BE2C (cell line): ENCODE measurements at regions not wholly inside any gene's neighbourhood (a gene's known extent, or its start where the extent isn't known, plus 50 kb on each side); places are given as distances from the start of the nearest gene placed in this dataset.
A peak's percentile ranks its signal among the peaks of the same experiment; 100 is the strongest.

Experiments used
- DNase-seq: peaks from one replicate; pipeline ENCODE4 v3.0.0-alpha.2; 2020
- H3K27me3 ChIP-seq: fragments of 250-450 bp; sonication (Bioruptor Pico); 2 replicates; pipeline ENCODE4 v1.5.1; 2020; ENCODE audit warnings: mild to moderate bottlenecking
- H3K36me3 ChIP-seq: fragments of 250-450 bp; sonication (Bioruptor Pico); 2 replicates; pipeline ENCODE4 v1.5.1; 2020; ENCODE audit warnings: mild to moderate bottlenecking
- H3K4me1 ChIP-seq: fragments of 250-450 bp; sonication (Bioruptor Pico); 2 replicates; pipeline ENCODE4 v1.5.1; 2020
- H3K4me3 ChIP-seq: 2 replicates; pipeline ENCODE4 v1.5.1; 2011; ENCODE audit warnings: low read depth, low read length
- H3K9me3 ChIP-seq: fragments of 250-450 bp; sonication (Bioruptor Pico); 2 replicates; pipeline ENCODE4 v1.5.1; 2020
- CTCF ChIP-seq: IDR thresholded peaks from 2 replicates; pipeline ENCODE4 v1.5.1; 2012; ENCODE audit warnings: mild to moderate bottlenecking, low read depth, low read length

- H3K4me3 ChIP-seq: no peak overlapping the region
- H3K27me3 ChIP-seq: no peaks in the 10 kb centered on the region
- no peaks in the 10 kb centered on the region for H3K36me3 ChIP-seq
- no peak for TF ChIP-seq CTCF
- no peak for DNase-seq
- H3K9me3 ChIP-seq: no peaks in the 10 kb centered on the region
- H3K4me1 ChIP-seq: no peaks in the 10 kb centered on the region
Measured at GRCh38 chr5:24353611-24354010, 291.2 kb downstream of the CDH10 start.

GRCh38 chr5:24363789-24364481, 280.8 kb downstream of the CDH10 start:
- Histone ChIP-seq H3K27me3 (no peaks in the 10 kb centered on the region), H3K4me1 (peaks cover 11% of the 10 kb centered on the region), H3K36me3 (no peaks in the 10 kb centered on the region), H3K9me3 (no peaks in the 10 kb centered on the region), H3K4me3 (no peak overlapping the region)
- no peak for TF ChIP-seq CTCF
- no peak for DNase-seq

- H3K4me1 ChIP-seq: peaks cover 11% of the 10 kb centered on the region
- peak; percentile 78 for DNase-seq
- TF ChIP-seq CTCF: no peak
- no peak overlapping the region for H3K4me3 ChIP-seq
- H3K36me3 ChIP-seq: no peaks in the 10 kb centered on the region
- H3K9me3 ChIP-seq: no peaks in the 10 kb centered on the region
- H3K27me3 ChIP-seq: no peaks in the 10 kb centered on the region
Measured at GRCh38 chr5:24364711-24365110, 280.1 kb downstream of the CDH10 start.

GRCh38 chr5:24365406-24365805, 279.4 kb downstream of the CDH10 start:
- Histone ChIP-seq H3K9me3 (no peaks in the 10 kb centered on the region), H3K36me3 (no peaks in the 10 kb centered on the region), H3K27me3 (no peaks in the 10 kb centered on the region), H3K4me3 (no peak overlapping the region), H3K4me1 (peaks cover 11% of the 10 kb centered on the region)
- TF ChIP-seq CTCF: no peak
- DNase-seq: no peak

GRCh38 chr5:24367216-24367615, 277.6 kb downstream of the CDH10 start:
- TF ChIP-seq CTCF: no peak
- DNase-seq: no peak
- Histone ChIP-seq H3K4me1 (peaks cover 11% of the 10 kb centered on the region), H3K27me3 (no peaks in the 10 kb centered on the region), H3K4me3 (no peak overlapping the region), H3K36me3 (no peaks in the 10 kb centered on the region), H3K9me3 (no peaks in the 10 kb centered on the region)

- Histone ChIP-seq H3K9me3 (no peaks in the 10 kb centered on the region), H3K27me3 (no peaks in the 10 kb centered on the region), H3K36me3 (no peaks in the 10 kb centered on the region), H3K4me1 (peaks cover 11% of the 10 kb centered on the region), H3K4me3 (no peak overlapping the region)
- no peak for DNase-seq
- TF ChIP-seq CTCF: peak; percentile 45
Measured at GRCh38 chr5:24368115-24368514, 276.7 kb downstream of the CDH10 start.
